Activated naive CD8-positive, alpha-beta T cell treated with anti-CD3 and anti-CD28 coated beads for 36 hours (primary cell): ENCODE measurements at regions not wholly inside any gene's neighbourhood (a gene's known extent, or its start where the extent isn't known, plus 50 kb on each side); places are given as distances from the start of the nearest gene placed in this dataset.

Source experiments
- DNase-seq: peaks from one replicate; pipeline ENCODE4 v3.0.0; 2021
- H3K27ac Mint-ChIP-seq: one replicate; pipeline ENCODE4 v1.8.0; 2022; ENCODE audit warnings: mild to moderate bottlenecking, moderate library complexity, mixed read lengths
- H3K27me3 Mint-ChIP-seq: one replicate; pipeline ENCODE4 v1.8.0; 2022; ENCODE audit warnings: mild to moderate bottlenecking, mixed read lengths
- H3K36me3 Mint-ChIP-seq: one replicate; pipeline ENCODE4 v1.8.0; 2021; ENCODE audit warnings: mild to moderate bottlenecking, mixed read lengths
- H3K4me1 Mint-ChIP-seq: one replicate; pipeline ENCODE4 v1.8.0; 2021; ENCODE audit warnings: mixed read lengths
- H3K4me3 Mint-ChIP-seq: one replicate; pipeline ENCODE4 v1.8.0; 2022; ENCODE audit warnings: mild to moderate bottlenecking, moderate library complexity, mixed read lengths
- H3K9me3 Mint-ChIP-seq: one replicate; pipeline ENCODE4 v1.8.0; 2022; ENCODE audit warnings: mixed read lengths

- Mint-ChIP-seq H3K27me3 (peaks cover 8% of the 10 kb centered on the region), H3K9me3 (no peaks in the 10 kb centered on the region), H3K36me3 (no peaks in the 10 kb centered on the region), H3K4me3 (no peak overlapping the region), H3K4me1 (no peaks in the 10 kb centered on the region), H3K27ac (no peak overlapping the region)
- no peak for DNase-seq
These were observed 390.4 kb downstream of the CMPK2 start for GRCh38 chr2:6475155-6475940.

DNA sequence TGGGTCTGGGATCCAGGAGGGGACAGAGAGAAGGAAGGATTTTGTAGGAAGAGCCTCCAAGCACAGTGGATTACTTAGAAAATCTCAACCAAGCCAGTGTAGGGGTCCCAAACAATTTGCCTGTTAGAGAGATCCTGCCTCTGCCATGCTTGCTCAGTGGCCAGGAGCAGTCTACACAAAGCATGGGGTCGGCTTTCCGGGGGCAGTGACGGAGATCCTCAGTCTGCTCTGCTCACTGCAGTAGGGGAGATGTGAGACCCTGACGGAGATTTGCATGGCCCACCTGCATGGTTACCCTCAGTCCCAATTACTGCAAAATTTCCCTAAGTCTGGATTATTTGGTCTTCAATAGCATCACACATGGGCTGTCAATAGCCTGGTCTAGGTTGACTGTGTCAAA is 385.2 kb downstream of the CMPK2 start:
- Mint-ChIP-seq H3K36me3 (no peaks in the 10 kb centered on the region), H3K4me1 (no peaks in the 10 kb centered on the region), H3K4me3 (no peak overlapping the region), H3K27ac (no peak overlapping the region), H3K27me3 (no peaks in the 10 kb centered on the region), H3K9me3 (no peaks in the 10 kb centered on the region)
- no peak for DNase-seq

GRCh38 chr2:6482256-6482655 is 383.5 kb downstream of the CMPK2 start:
- no peaks in the 10 kb centered on the region for H3K27me3 Mint-ChIP-seq
- no peak for DNase-seq
- H3K4me3 Mint-ChIP-seq: no peak overlapping the region
- no peak overlapping the region for H3K27ac Mint-ChIP-seq
- H3K4me1 Mint-ChIP-seq: no peaks in the 10 kb centered on the region
- no peaks in the 10 kb centered on the region for H3K36me3 Mint-ChIP-seq
- no peaks in the 10 kb centered on the region for H3K9me3 Mint-ChIP-seq

GRCh38 chr2:6487765-6488164 is 377.9 kb downstream of the CMPK2 start:
- Mint-ChIP-seq H3K9me3 (no peaks in the 10 kb centered on the region), H3K4me3 (no peak overlapping the region), H3K27me3 (peaks cover 17% of the 10 kb centered on the region), H3K27ac (no peak overlapping the region), H3K4me1 (no peaks in the 10 kb centered on the region), H3K36me3 (no peaks in the 10 kb centered on the region)
- DNase-seq: no peak

GRCh38 chr2:6492573-6492972 is 373.1 kb downstream of the CMPK2 start:
- no peaks in the 10 kb centered on the region for H3K9me3 Mint-ChIP-seq
- no peak overlapping the region for H3K27ac Mint-ChIP-seq
- H3K27me3 Mint-ChIP-seq: peaks cover 17% of the 10 kb centered on the region
- H3K4me1 Mint-ChIP-seq: no peaks in the 10 kb centered on the region
- no peak for DNase-seq
- H3K4me3 Mint-ChIP-seq: no peak overlapping the region
- H3K36me3 Mint-ChIP-seq: no peaks in the 10 kb centered on the region

GRCh38 chr2:6493266-6493665 is 372.4 kb downstream of the CMPK2 start:
- Mint-ChIP-seq H3K27ac (no peak overlapping the region), H3K27me3 (peaks cover 17% of the 10 kb centered on the region), H3K4me3 (no peak overlapping the region), H3K4me1 (no peaks in the 10 kb centered on the region), H3K9me3 (no peaks in the 10 kb centered on the region), H3K36me3 (no peaks in the 10 kb centered on the region)
- no peak for DNase-seq

DNA sequence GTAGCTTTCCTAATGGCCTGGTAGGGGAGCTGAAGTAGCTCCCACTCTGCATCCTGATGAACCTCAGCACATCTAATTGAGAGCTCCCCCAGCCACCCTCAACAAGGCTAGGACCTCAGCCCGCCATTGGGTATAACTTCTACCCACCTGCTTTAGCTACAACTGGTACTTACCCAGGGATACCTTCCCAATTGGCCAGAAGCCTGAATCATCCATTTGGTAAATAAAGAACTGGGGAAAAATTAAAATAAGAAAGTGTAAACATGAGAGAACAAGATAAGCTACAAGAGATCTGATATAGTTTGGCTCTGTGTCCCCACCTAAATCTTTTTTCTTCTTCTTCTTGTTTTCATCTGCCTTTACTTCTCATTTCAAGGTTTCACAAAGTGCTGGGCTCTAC is 372.0 kb downstream of the CMPK2 start:
- Mint-ChIP-seq H3K27ac (no peak overlapping the region), H3K36me3 (no peaks in the 10 kb centered on the region), H3K9me3 (no peaks in the 10 kb centered on the region), H3K4me1 (no peaks in the 10 kb centered on the region), H3K4me3 (no peak overlapping the region), H3K27me3 (peaks cover 17% of the 10 kb centered on the region)
- DNase-seq: no peak

- H3K4me3 Mint-ChIP-seq: no peak overlapping the region
These were observed 370.2 kb downstream of the CMPK2 start for GRCh38 chr2:6495466-6495865.

GRCh38 chr2:6496376-6496775 is 369.3 kb downstream of the CMPK2 start:
- no peak for DNase-seq
- no peaks in the 10 kb centered on the region for H3K4me1 Mint-ChIP-seq
- no peaks in the 10 kb centered on the region for H3K9me3 Mint-ChIP-seq
- no peak overlapping the region for H3K27ac Mint-ChIP-seq
- H3K36me3 Mint-ChIP-seq: no peaks in the 10 kb centered on the region
- no peak overlapping the region for H3K4me3 Mint-ChIP-seq
- peaks cover 7% of the 10 kb centered on the region for H3K27me3 Mint-ChIP-seq

More at GRCh38 chr2:6495466-6495865, 370.2 kb downstream of the CMPK2 start:
- Mint-ChIP-seq H3K9me3 (no peaks in the 10 kb centered on the region), H3K36me3 (no peaks in the 10 kb centered on the region), H3K27me3 (peaks cover 13% of the 10 kb centered on the region), H3K4me1 (no peaks in the 10 kb centered on the region), H3K27ac (no peak overlapping the region)
- no peak for DNase-seq

- no peaks in the 10 kb centered on the region for H3K9me3 Mint-ChIP-seq
- no peaks in the 10 kb centered on the region for H3K4me1 Mint-ChIP-seq
- no peak overlapping the region for H3K4me3 Mint-ChIP-seq
- no peaks in the 10 kb centered on the region for H3K36me3 Mint-ChIP-seq
- no peak overlapping the region for H3K27ac Mint-ChIP-seq
- no peak for DNase-seq
- H3K27me3 Mint-ChIP-seq: peaks cover under 1% of the 10 kb centered on the region
These were observed 368.7 kb downstream of the CMPK2 start for GRCh38 chr2:6497048-6497447.

DNA sequence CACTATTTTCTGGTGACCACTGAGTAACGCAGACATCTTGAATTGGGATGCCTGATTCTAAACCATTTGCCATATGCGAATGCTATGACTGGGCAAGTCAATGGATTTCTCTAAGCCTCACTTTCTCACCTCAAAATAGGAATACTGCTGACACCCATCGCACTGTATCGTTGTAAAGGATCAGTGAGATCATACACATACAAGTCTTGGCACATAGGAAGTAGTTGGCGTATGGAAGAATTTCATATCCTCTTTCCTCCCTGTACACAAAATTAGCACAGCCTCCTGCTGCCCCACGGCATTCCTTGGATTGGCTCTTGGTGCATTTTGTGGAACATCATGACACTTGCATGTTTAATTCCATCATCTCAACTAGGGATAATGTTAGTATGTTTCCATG is 366.9 kb downstream of the CMPK2 start:
- Mint-ChIP-seq H3K4me1 (no peaks in the 10 kb centered on the region), H3K27me3 (no peaks in the 10 kb centered on the region), H3K4me3 (no peak overlapping the region), H3K9me3 (no peaks in the 10 kb centered on the region), H3K27ac (no peak overlapping the region), H3K36me3 (no peaks in the 10 kb centered on the region)
- DNase-seq: no peak

- Mint-ChIP-seq H3K9me3 (no peaks in the 10 kb centered on the region), H3K4me1 (no peaks in the 10 kb centered on the region), H3K27me3 (no peaks in the 10 kb centered on the region), H3K27ac (no peak overlapping the region), H3K4me3 (no peak overlapping the region), H3K36me3 (no peaks in the 10 kb centered on the region)
- no peak for DNase-seq
These were observed 366.0 kb downstream of the CMPK2 start for GRCh38 chr2:6499691-6500090.

DNA sequence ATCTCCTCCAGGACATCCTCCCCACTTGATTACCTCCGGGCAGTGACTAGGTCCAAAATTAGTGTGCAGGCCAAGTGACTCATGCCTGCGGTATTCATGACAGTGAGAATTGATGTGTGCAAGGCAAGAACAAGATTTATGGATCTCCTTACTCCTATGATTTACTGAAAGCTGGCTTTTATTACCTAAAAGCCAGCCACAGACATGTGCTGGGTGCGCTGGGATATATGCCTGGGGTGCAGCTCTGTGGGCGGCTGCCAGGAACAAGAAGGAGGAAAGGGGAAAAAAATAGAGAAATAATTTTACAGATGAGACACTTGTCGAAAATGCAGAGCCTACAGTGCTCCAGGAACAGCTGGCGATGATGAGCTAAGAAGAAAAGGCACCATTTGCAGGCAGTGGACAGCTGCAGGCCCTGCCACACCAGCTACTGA is 359.3 kb downstream of the CMPK2 start:
- H3K27ac Mint-ChIP-seq: no peak overlapping the region
- no peak for DNase-seq
- no peaks in the 10 kb centered on the region for H3K27me3 Mint-ChIP-seq
- H3K36me3 Mint-ChIP-seq: no peaks in the 10 kb centered on the region
- no peak overlapping the region for H3K4me3 Mint-ChIP-seq
- no peaks in the 10 kb centered on the region for H3K9me3 Mint-ChIP-seq
- H3K4me1 Mint-ChIP-seq: no peaks in the 10 kb centered on the region

DNA sequence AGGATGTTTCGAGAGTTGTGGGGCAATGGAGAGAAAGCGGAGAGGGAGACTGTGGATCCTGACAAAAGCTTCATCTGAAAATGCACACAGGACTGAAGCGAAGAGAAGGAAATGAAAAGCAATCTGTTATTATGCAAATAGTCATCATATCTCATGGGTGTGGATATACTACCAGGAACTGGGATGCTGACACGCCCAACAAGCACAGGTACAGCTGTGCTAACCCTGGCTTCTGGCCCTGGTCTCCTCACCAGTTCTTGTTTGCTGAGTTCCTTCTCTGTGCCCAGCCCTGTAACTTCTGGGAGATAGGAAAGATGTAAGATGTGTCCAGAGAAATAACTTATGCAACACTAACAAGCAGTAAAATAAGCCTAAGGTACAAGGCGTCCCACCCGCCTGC is 358.8 kb downstream of the CMPK2 start:
- Mint-ChIP-seq H3K27ac (no peak overlapping the region), H3K4me3 (no peak overlapping the region), H3K36me3 (no peaks in the 10 kb centered on the region), H3K9me3 (no peaks in the 10 kb centered on the region), H3K27me3 (no peaks in the 10 kb centered on the region), H3K4me1 (no peaks in the 10 kb centered on the region)
- no peak for DNase-seq

GRCh38 chr2:6510532-6510931 is 355.2 kb downstream of the CMPK2 start:
- Mint-ChIP-seq H3K36me3 (no peaks in the 10 kb centered on the region), H3K27ac (no peak overlapping the region), H3K4me3 (no peak overlapping the region), H3K4me1 (no peaks in the 10 kb centered on the region), H3K9me3 (no peaks in the 10 kb centered on the region), H3K27me3 (no peaks in the 10 kb centered on the region)
- no peak for DNase-seq

DNA sequence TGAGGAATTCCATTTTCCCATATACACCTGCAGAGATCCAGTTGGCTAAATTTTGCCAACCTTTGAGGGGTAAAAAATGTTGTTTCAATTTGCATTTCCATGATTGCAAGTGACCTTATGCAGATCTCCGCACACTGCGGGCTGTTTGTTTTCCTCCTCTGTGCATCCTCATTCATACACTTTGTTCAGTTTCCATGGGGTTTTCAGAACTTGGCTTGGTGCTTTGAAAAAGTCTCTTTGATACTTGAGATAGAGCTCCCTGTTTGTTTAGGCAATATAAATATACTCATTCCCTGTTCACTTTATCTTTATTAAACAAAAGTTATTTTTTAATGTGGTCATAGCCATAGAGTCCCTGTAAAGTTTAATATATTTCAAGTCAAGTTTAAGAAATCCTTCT is 353.1 kb downstream of the CMPK2 start:
- Mint-ChIP-seq H3K36me3 (no peaks in the 10 kb centered on the region), H3K9me3 (no peaks in the 10 kb centered on the region), H3K4me1 (no peaks in the 10 kb centered on the region), H3K27ac (no peak overlapping the region), H3K4me3 (no peak overlapping the region), H3K27me3 (peaks cover 4% of the 10 kb centered on the region)
- no peak for DNase-seq
